DND-41 (cell line): ENCODE measurements at regions not wholly inside any gene's neighbourhood (a gene's known extent, or its start where the extent isn't known, plus 50 kb on each side); places are given as distances from the start of the nearest gene placed in this dataset.
"Not testable (repeated sequence)": the region's sequence is repeated elsewhere in the genome, so short reads cannot be mapped to it uniquely, and the experiment has no call there.

Experiments
- ATAC-seq: fragments of 200-7000 bp; cut with Tn5 transposase; 3 replicates; pipeline ENCODE4 v1.9.1; 2021; ENCODE audit warnings: low read depth; ENCODE audit not compliant: insufficient read depth
- DNase-seq: peaks from one replicate; pipeline ENCODE4 v3.0.0-alpha.2; 2020
- H2AFZ ChIP-seq: 2 replicates; pipeline ENCODE4 v1.6.0; 2012; ENCODE audit warnings: low read depth, low read length
- H3K27ac ChIP-seq: 2 replicates; pipeline ENCODE4 v1.5.1; 2012; ENCODE audit warnings: low read length, inconsistent platforms
- H3K27me3 ChIP-seq: fragments of 200-600 bp; sonication (generic); 2 replicates; pipeline ENCODE4 v1.6.0; 2012; ENCODE audit warnings: low read length, mild to moderate bottlenecking, inconsistent platforms; ENCODE audit not compliant: insufficient read depth, poor library complexity
- H3K36me3 ChIP-seq: 2 replicates; pipeline ENCODE4 v1.5.1; 2012; ENCODE audit warnings: low read length, inconsistent platforms; ENCODE audit not compliant: insufficient read depth
- H3K4me1 ChIP-seq: 2 replicates; pipeline ENCODE4 v1.5.1; 2012; ENCODE audit warnings: mild to moderate bottlenecking, low read length; ENCODE audit not compliant: insufficient read depth
- H3K4me2 ChIP-seq: 2 replicates; pipeline ENCODE4 v1.6.0; 2012; ENCODE audit warnings: mild to moderate bottlenecking, moderate library complexity, low read length, inconsistent platforms; ENCODE audit not compliant: insufficient read depth
- H3K4me3 ChIP-seq, 2 experiments: fragments of 200-600 bp in 1 of 2; shearing (Covaris generic) in 1 of 2; 2 replicates each; pipeline ENCODE4 v1.5.1; 2012 to 2016; ENCODE audit warnings: inconsistent platforms in 2 of 2, low read length in 2 of 2, mild to moderate bottlenecking in 2 of 2, low read depth in 1 of 2, moderate library complexity in 1 of 2
- H3K79me2 ChIP-seq: 2 replicates; pipeline ENCODE4 v1.6.0; 2012; ENCODE audit warnings: low read length, inconsistent platforms; ENCODE audit not compliant: insufficient read depth
- H3K9ac ChIP-seq: 2 replicates; pipeline ENCODE4 v1.6.0; 2012; ENCODE audit warnings: low read depth, mild to moderate bottlenecking, inconsistent platforms, low read length, moderate library complexity
- H3K9me3 ChIP-seq: 2 replicates; pipeline ENCODE4 v1.5.1; 2012; ENCODE audit warnings: low read length, moderate library complexity, mild to moderate bottlenecking, inconsistent platforms; ENCODE audit not compliant: insufficient read depth, severe bottlenecking
- H4K20me1 ChIP-seq: 2 replicates; pipeline ENCODE4 v1.6.0; 2012; ENCODE audit warnings: low read length; ENCODE audit not compliant: insufficient read depth
- CTCF ChIP-seq: IDR thresholded peaks from 2 replicates; pipeline ENCODE4 v1.5.1; 2012; ENCODE audit warnings: borderline replicate concordance, low read length, moderate library complexity, mild to moderate bottlenecking; ENCODE audit not compliant: poor library complexity, severe bottlenecking; ENCODE audit errors: extremely low read depth
- EZH2 ChIP-seq: IDR thresholded peaks from 3 replicates; pipeline ENCODE4 v1.6.1; 2012; ENCODE audit warnings: borderline replicate concordance, low read depth, mild to moderate bottlenecking, moderate library complexity, low read length, inconsistent platforms; ENCODE audit not compliant: severe bottlenecking

- Histone ChIP-seq H3K36me3 (no peaks in the 10 kb centered on the region), H3K4me2 (no peak overlapping the region; the same call in 1 of the 2 replicates), H4K20me1 (no peaks in the 10 kb centered on the region), H3K79me2 (peaks cover 4% of the 10 kb centered on the region; the same call in 1 of the 2 replicates), H3K4me1 (peaks cover 65% of the 10 kb centered on the region), H3K27ac (peak overlapping the region; percentile 95), H2AFZ (peak overlapping the region; percentile 43), H3K9me3 (no peaks in the 10 kb centered on the region), H3K9ac (peak overlapping the region; percentile 61), H3K27me3 (no peaks in the 10 kb centered on the region), H3K4me3 (no peak overlapping the region; a peak in 1 of 4 replicates)
- DNase-seq (no peak), ATAC-seq (no peak)
- TF ChIP-seq CTCF (no peak), EZH2 (no peak)
Observed at GRCh38 chr9:751137-752051, 90.1 kb upstream of the DMRT1 start.

GRCh38 chr9:752201-752600 lies 89.3 kb upstream of the DMRT1 start:
- Histone ChIP-seq H3K36me3 (no peaks in the 10 kb centered on the region), H3K27me3 (no peaks in the 10 kb centered on the region), H4K20me1 (no peaks in the 10 kb centered on the region), H3K9me3 (no peaks in the 10 kb centered on the region), H3K4me2 (no peak overlapping the region), H3K9ac (no peak overlapping the region), H3K27ac (peak overlapping the region; percentile 95), H2AFZ (0 out of 2 replicates have a peak overlapping the region, but pooled peaks have one; percentile 43), H3K79me2 (peaks cover 4% of the 10 kb centered on the region; the same call in 1 of the 2 replicates), H3K4me1 (peaks cover 59% of the 10 kb centered on the region), H3K4me3 (no peak overlapping the region)
- DNase-seq (no peak), ATAC-seq (no peak)
- TF ChIP-seq CTCF (no peak), EZH2 (no peak)

GRCh38 chr9:752681-753200 lies 88.8 kb upstream of the DMRT1 start:
- Histone ChIP-seq H3K9ac (no peak overlapping the region), H2AFZ (no peak overlapping the region), H3K36me3 (no peaks in the 10 kb centered on the region), H4K20me1 (no peaks in the 10 kb centered on the region), H3K79me2 (peaks cover 4% of the 10 kb centered on the region; the same call in 1 of the 2 replicates), H3K4me3 (no peak overlapping the region), H3K9me3 (no peaks in the 10 kb centered on the region), H3K27me3 (no peaks in the 10 kb centered on the region), H3K4me2 (no peak overlapping the region), H3K27ac (peak overlapping the region; percentile 45; the same call in 1 of the 2 replicates), H3K4me1 (peaks cover 54% of the 10 kb centered on the region)
- ATAC-seq (no peak), DNase-seq (no peak)
- TF ChIP-seq EZH2 (no peak), CTCF (no peak)

- H3K79me2 ChIP-seq, H3K9me3 ChIP-seq, DNase-seq, H3K9ac ChIP-seq, H2AFZ ChIP-seq, H3K4me2 ChIP-seq, H3K27ac ChIP-seq, H3K36me3 ChIP-seq, ATAC-seq, H3K27me3 ChIP-seq, H4K20me1 ChIP-seq, H3K4me3 ChIP-seq: not testable (repeated sequence)
- H3K4me1 ChIP-seq = peaks cover 44% of the 10 kb centered on the region
Observed at GRCh38 chr9:753734-754133, 87.8 kb upstream of the DMRT1 start.
